Vagina (tissue), 2 donors: ENCODE measurements at regions not wholly inside any gene's neighbourhood (a gene's known extent, or its start where the extent isn't known, plus 50 kb on each side); places are given as distances from the start of the nearest gene placed in this dataset.

Experiments
- DNase-seq, 2 donors: peaks; one replicate each; pipeline ENCODE4 v3.0.0-alpha.2; 2017; ENCODE audit errors: extremely low spot score in 2 of 2
- H3K27ac ChIP-seq: fragments of 200-600 bp; sonication (generic); one replicate; pipeline ENCODE4 v1.5.1; 2019
- H3K27me3 ChIP-seq: fragments of 200-600 bp; sonication (generic); one replicate; pipeline ENCODE4 v1.5.1; 2019
- H3K36me3 ChIP-seq, 2 donors: fragments of 200-600 bp; sonication (generic); one replicate each; pipeline ENCODE4 v1.5.1; 2017 to 2019
- H3K4me1 ChIP-seq: fragments of 200-600 bp; sonication (generic); one replicate; pipeline ENCODE4 v1.5.1; 2019
- H3K4me3 ChIP-seq, 2 donors: fragments of 200-600 bp; sonication (generic); 1 replicate in 1 of 2; 2 replicates in 1 of 2; pipeline ENCODE4 v1.5.1; 2016 to 2019
- H3K9me3 ChIP-seq: fragments of 200-600 bp; sonication (generic); one replicate; pipeline ENCODE4 v1.5.1; 2019
- CTCF ChIP-seq, 3 experiments: fragments of 450-650 bp in 2 of 3; fragments of 200-600 bp in 1 of 3; sonication (generic) in 1 of 3; IDR thresholded peaks; one replicate each; pipeline ENCODE4 v1.5.1; 2017 to 2019; ENCODE audit warnings: antibody characterized with exemption in 3 of 3, mild to moderate bottlenecking in 2 of 3, moderate library complexity in 2 of 3
- POLR2A ChIP-seq, 2 donors: fragments of 450-650 bp; IDR thresholded peaks; one replicate each; pipeline ENCODE4 v1.6.1; 2017; ENCODE audit warnings: antibody characterized with exemption in 2 of 2, mild to moderate bottlenecking in 2 of 2, moderate library complexity in 2 of 2
- POLR2AphosphoS5 ChIP-seq, 2 donors: sonication (generic); formaldehyde crosslinking; IDR thresholded peaks; one replicate each; pipeline ENCODE4 v1.9.0; 2017; ENCODE audit warnings: antibody characterized with exemption in 2 of 2, mild to moderate bottlenecking in 2 of 2, low read depth in 1 of 2; ENCODE audit not compliant: insufficient read depth in 1 of 2
- intact Hi-C: fragments of 100-400 bp; cut with DNase I; formaldehyde crosslinking; loops from one replicate; pipeline ENCODE4 v1.15.1; 2023

GRCh38 chr13:78138756-78139155, 220.1 kb upstream of the EDNRB start:
- H3K9me3 ChIP-seq, result no peaks in the 10 kb centered on the region
- DNase-seq, result no peak
- H3K4me1 ChIP-seq, result no peaks in the 10 kb centered on the region
- no peaks in the 10 kb centered on the region for H3K27me3 ChIP-seq
- TF ChIP-seq POLR2A (IDR thresholded peaks at IDR 0.05) (no peak), CTCF (IDR thresholded peaks at IDR 0.05) (no peak), POLR2AphosphoS5 (IDR thresholded peaks at IDR 0.05; ENCODE audit: insufficient read depth in 1 of 2, low read depth in 1 of 2) (no peak)
- H3K36me3 ChIP-seq, result no peaks in the 10 kb centered on the region
- H3K27ac ChIP-seq, result no peak overlapping the region
- intact Hi-C loops, result no loop called here
- H3K4me3 ChIP-seq, result no peak overlapping the region

- Histone ChIP-seq H3K9me3 (no peaks in the 10 kb centered on the region), H3K27me3 (no peaks in the 10 kb centered on the region), H3K4me3 (no peak overlapping the region), H3K27ac (no peak overlapping the region), H3K4me1 (no peaks in the 10 kb centered on the region), H3K36me3 (no peaks in the 10 kb centered on the region)
- DNase-seq, result no peak
- TF ChIP-seq CTCF (IDR thresholded peaks at IDR 0.05), result peak in 2 of 3 experiments; percentile 38 to 43
- TF ChIP-seq POLR2A (IDR thresholded peaks at IDR 0.05), result no peak
- TF ChIP-seq POLR2AphosphoS5 (IDR thresholded peaks at IDR 0.05; ENCODE audit: insufficient read depth in 1 of 2, low read depth in 1 of 2), result no peak
- intact Hi-C loops, result no loop called here
Measured at GRCh38 chr13:78137404-78138142, 218.9 kb upstream of the EDNRB start.

GRCh38 chr13:78136966-78137365, 218.3 kb upstream of the EDNRB start:
- H3K27ac ChIP-seq, result no peak overlapping the region
- H3K27me3 ChIP-seq, result no peaks in the 10 kb centered on the region
- no peaks in the 10 kb centered on the region for H3K36me3 ChIP-seq
- TF ChIP-seq POLR2A (IDR thresholded peaks at IDR 0.05) (no peak), POLR2AphosphoS5 (IDR thresholded peaks at IDR 0.05; ENCODE audit: insufficient read depth in 1 of 2, low read depth in 1 of 2) (no peak), CTCF (IDR thresholded peaks at IDR 0.05) (no peak)
- no peak overlapping the region for H3K4me3 ChIP-seq
- no peak for DNase-seq
- H3K4me1 ChIP-seq, result no peaks in the 10 kb centered on the region
- no peaks in the 10 kb centered on the region for H3K9me3 ChIP-seq
- intact Hi-C loops, result no loop called here

- DNase-seq, result no peak
- Histone ChIP-seq H3K9me3 (no peaks in the 10 kb centered on the region), H3K27ac (no peak overlapping the region), H3K27me3 (no peaks in the 10 kb centered on the region), H3K4me1 (no peaks in the 10 kb centered on the region), H3K4me3 (no peak overlapping the region), H3K36me3 (no peaks in the 10 kb centered on the region)
- no peak for TF ChIP-seq CTCF (IDR thresholded peaks at IDR 0.05)
- intact Hi-C loops, result no loop called here
Measured at GRCh38 chr13:78133511-78133910, 214.9 kb upstream of the EDNRB start.

GRCh38 chr13:78131811-78132210, 213.2 kb upstream of the EDNRB start:
- Histone ChIP-seq H3K9me3 (no peaks in the 10 kb centered on the region), H3K27me3 (no peaks in the 10 kb centered on the region), H3K36me3 (no peaks in the 10 kb centered on the region), H3K4me1 (no peaks in the 10 kb centered on the region), H3K4me3 (no peak overlapping the region), H3K27ac (no peak overlapping the region)
- no peak for TF ChIP-seq CTCF (IDR thresholded peaks at IDR 0.05)
- TF ChIP-seq POLR2A (IDR thresholded peaks at IDR 0.05), result no peak
- no peak for TF ChIP-seq POLR2AphosphoS5 (IDR thresholded peaks at IDR 0.05; ENCODE audit: insufficient read depth in 1 of 2, low read depth in 1 of 2)
- DNase-seq, result no peak
- intact Hi-C loops, result no loop called here
